IMR-90 (cell line): ENCODE measurements at regions not wholly inside any gene's neighbourhood (a gene's known extent, or its start where the extent isn't known, plus 50 kb on each side); places are given as distances from the start of the nearest gene placed in this dataset.

Experiments used
- ATAC-seq: fragments of 200-7000 bp; cut with Tn5 transposase; 2 replicates; pipeline ENCODE4 v1.9.1; 2020; ENCODE audit warnings: low read depth, mild to moderate bottlenecking, moderate library complexity
- BruUV-seq: library from RNA; stranded (reverse); fragments of 400-500 nt; replicated peaks from 2 replicates; lab custom pipeline; 2021; lab: Mats Ljungman, UMichigan
- CTCF ChIA-PET: fragments of 300-600 bp; formaldehyde crosslinking; extraction: SDS; loops from one replicate; lab custom pipeline; 2021; ENCODE audit warnings: antibody characterized with exemption; lab: Yijun Ruan, JAX
- POLR2A ChIA-PET: fragments of 300-600 bp; sonication (Branson Sonifier 250); formaldehyde crosslinking; loops from one replicate; lab custom pipeline; 2022; ENCODE audit warnings: antibody characterized with exemption; ENCODE audit not compliant: unreplicated experiment; lab: Charles Lee
- DNase-seq: peaks from one replicate; pipeline ENCODE4 v3.0.0; 2013
- H2AFZ ChIP-seq: replicated peaks from 2 replicates; pipeline ENCODE3; 2013; ENCODE audit warnings: low read length, mild to moderate bottlenecking; ENCODE audit not compliant: poor library complexity
- H2AK5ac ChIP-seq: 2 replicates; pipeline ENCODE4 v1.6.1; 2013; ENCODE audit warnings: low read depth, low read length, inconsistent platforms
- H2AK9ac ChIP-seq: replicated peaks from 2 replicates; pipeline ENCODE3; 2013; ENCODE audit warnings: mild to moderate bottlenecking, low read depth, low read length, moderate library complexity; ENCODE audit not compliant: poor library complexity
- H2BK120ac ChIP-seq: 2 replicates; pipeline ENCODE4 v1.6.1; 2013; ENCODE audit warnings: low read depth, low read length, inconsistent platforms
- H2BK15ac ChIP-seq: 3 replicates; pipeline ENCODE4 v1.6.1; 2013; ENCODE audit warnings: low read depth, low read length, inconsistent platforms
- H2BK20ac ChIP-seq: 2 replicates; pipeline ENCODE4 v1.6.1; 2013; ENCODE audit warnings: low read depth, mild to moderate bottlenecking, inconsistent platforms, low read length, moderate library complexity
- H2BK5ac ChIP-seq: 2 replicates; pipeline ENCODE4 v1.6.1; 2013; ENCODE audit warnings: mild to moderate bottlenecking, low read depth, low read length, inconsistent platforms; ENCODE audit not compliant: poor library complexity, severe bottlenecking
- H3K14ac ChIP-seq: replicated peaks from 2 replicates; pipeline ENCODE4 v1.6.1; 2013; ENCODE audit warnings: low read depth, low read length, inconsistent platforms
- H3K18ac ChIP-seq: 2 replicates; pipeline ENCODE4 v1.6.1; 2013; ENCODE audit warnings: low read depth, low read length, control low read depth
- H3K23ac ChIP-seq: 2 replicates; pipeline ENCODE4 v1.6.1; 2013; ENCODE audit warnings: low read depth, low read length, inconsistent platforms
- H3K27ac ChIP-seq: 2 replicates; pipeline ENCODE4 v1.5.1; 2013; ENCODE audit warnings: mild to moderate bottlenecking, control low read depth, low read length; ENCODE audit not compliant: insufficient read depth
- H3K27me3 ChIP-seq: 2 replicates; pipeline ENCODE4 v1.6.1; 2013; ENCODE audit warnings: low read length; ENCODE audit not compliant: control insufficient read depth, insufficient read depth
- H3K36me3 ChIP-seq: 2 replicates; pipeline ENCODE4 v1.6.1; 2013; ENCODE audit warnings: low read length, mixed read lengths; ENCODE audit not compliant: control insufficient read depth, insufficient read depth
- H3K4ac ChIP-seq: 2 replicates; pipeline ENCODE4 v1.6.1; 2013; ENCODE audit warnings: low read depth, low read length, inconsistent platforms
- H3K4me1 ChIP-seq: 2 replicates; pipeline ENCODE4 v1.6.1; 2013; ENCODE audit warnings: low read length, mixed read lengths; ENCODE audit not compliant: control insufficient read depth, insufficient read depth
- H3K4me2 ChIP-seq: 2 replicates; pipeline ENCODE4 v1.6.1; 2013; ENCODE audit warnings: low read depth, mild to moderate bottlenecking, control low read depth, low read length, moderate library complexity
- H3K4me3 ChIP-seq: 2 replicates; pipeline ENCODE4 v1.5.1; 2013; ENCODE audit warnings: low read depth, mild to moderate bottlenecking, control low read depth, low read length, moderate library complexity; ENCODE audit not compliant: insufficient read depth
- H3K56ac ChIP-seq: 2 replicates; pipeline ENCODE4 v1.6.1; 2013; ENCODE audit warnings: low read length, inconsistent platforms; ENCODE audit not compliant: insufficient read depth; ENCODE audit errors: extremely low read depth
- H3K79me1 ChIP-seq, 2 experiments: 2 replicates each; pipeline ENCODE4 v1.6.1; 2013; ENCODE audit warnings: low read length in 2 of 2, inconsistent platforms in 1 of 2, low read depth in 1 of 2
- H3K9ac ChIP-seq: 2 replicates; pipeline ENCODE4 v1.6.1; 2013; ENCODE audit warnings: low read depth, low read length, control low read depth
- H3K9me1 ChIP-seq: 2 replicates; pipeline ENCODE4 v1.6.1; 2013; ENCODE audit warnings: low read length, inconsistent platforms; ENCODE audit not compliant: insufficient read depth
- H3K9me3 ChIP-seq: 2 replicates; pipeline ENCODE4 v1.6.1; 2013; ENCODE audit warnings: low read length; ENCODE audit not compliant: control insufficient read depth, insufficient read depth
- H4K20me1 ChIP-seq: 2 replicates; pipeline ENCODE4 v1.6.1; 2013; ENCODE audit warnings: low read length, inconsistent platforms; ENCODE audit not compliant: insufficient read depth
- H4K5ac ChIP-seq: 2 replicates; pipeline ENCODE4 v1.6.1; 2013; ENCODE audit warnings: mild to moderate bottlenecking, low read depth, low read length, control low read depth
- H4K8ac ChIP-seq, 2 experiments: 2 replicates each; pipeline ENCODE4 v1.6.1; 2013; ENCODE audit warnings: low read depth in 2 of 2, low read length in 2 of 2, control low read depth in 1 of 2, inconsistent platforms in 1 of 2
- H4K91ac ChIP-seq: 2 replicates; pipeline ENCODE4 v1.6.1; 2013; ENCODE audit warnings: low read depth, low read length, inconsistent platforms; ENCODE audit not compliant: insufficient read depth
- CEBPB ChIP-seq: IDR thresholded peaks from 2 replicates; pipeline ENCODE4 v1.6.1; 2012; ENCODE audit warnings: low read depth, low read length, improper control_type of control experiment
- CHD1 ChIP-seq: IDR thresholded peaks from 2 replicates; pipeline ENCODE4 v1.6.1; 2012; ENCODE audit warnings: low read depth, low read length, improper control_type of control experiment
- CTCF ChIP-seq: conservative IDR thresholded peaks from 2 replicates; pipeline ENCODE4 v1.5.1; 2012; ENCODE audit warnings: mild to moderate bottlenecking, low read depth, low read length, improper control_type of control experiment
- ELK1 ChIP-seq: fragments of 150-350 bp; IDR thresholded peaks from 2 replicates; pipeline ENCODE4 v1.6.1; 2016; ENCODE audit warnings: low read depth, mild to moderate bottlenecking, low read length, moderate library complexity, borderline replicate concordance
- FOS ChIP-seq: fragments of 150-350 bp; IDR thresholded peaks from 2 replicates; pipeline ENCODE4 v1.6.1; 2016; ENCODE audit warnings: low read depth, low read length
- MAFK ChIP-seq: IDR thresholded peaks from 2 replicates; pipeline ENCODE4 v1.6.1; 2012; ENCODE audit warnings: low read depth, low read length, improper control_type of control experiment
- MAZ ChIP-seq: IDR thresholded peaks from 2 replicates; pipeline ENCODE4 v1.6.1; 2012; ENCODE audit warnings: low read depth, mild to moderate bottlenecking, low read length, improper control_type of control experiment, moderate library complexity, borderline replicate concordance
- MXI1 ChIP-seq: IDR thresholded peaks from 2 replicates; pipeline ENCODE4 v1.6.1; 2012; ENCODE audit warnings: low read depth, mild to moderate bottlenecking, low read length, moderate library complexity, borderline replicate concordance
- NFE2L2 ChIP-seq: fragments of 150-350 bp; IDR thresholded peaks from 2 replicates; pipeline ENCODE4 v1.6.1; 2016; ENCODE audit warnings: low read depth, mild to moderate bottlenecking, low read length
- RAD21 ChIP-seq: IDR thresholded peaks from 2 replicates; pipeline ENCODE4 v1.6.1; 2012; ENCODE audit warnings: low read length, improper control_type of control experiment
- RFX5 ChIP-seq: IDR thresholded peaks from 2 replicates; pipeline ENCODE4 v1.8.0; 2012; ENCODE audit warnings: low read depth, mild to moderate bottlenecking, low read length, moderate library complexity
- SMC3 ChIP-seq: fragments of 150-350 bp; IDR thresholded peaks from 2 replicates; pipeline ENCODE4 v1.6.1; 2016; ENCODE audit warnings: low read depth, mild to moderate bottlenecking, antibody characterized with exemption, low read length, moderate library complexity
- USF2 ChIP-seq: fragments of 150-350 bp; IDR thresholded peaks from 2 replicates; pipeline ENCODE4 v1.6.1; 2017; ENCODE audit warnings: mild to moderate bottlenecking, antibody characterized with exemption, low read length, low read depth
- WGBS, 2 experiments: methylation state at CpG; one replicate each; pipeline versions ENCODE4 v1.1.5 to v1.1.7; 2013; ENCODE audit warnings: missing lambda C conversion rate in 2 of 2; ENCODE audit not compliant: insufficient read length in 1 of 2; ENCODE audit errors: extremely low coverage in 2 of 2; 5-methylcytosine and 5-hydroxymethylcytosine counted together
- dilution Hi-C: fragments of 300-500 bp; cut with HindIII; formaldehyde crosslinking; loops from one replicate; pipeline ENCODE4 v1.14.3; 2018; ENCODE audit warnings: low sequenced_read_pairs; ENCODE audit not compliant: unreplicated experiment
- in situ Hi-C: fragments of 300-500 bp; cut with MboI; formaldehyde crosslinking; loops from 3 replicates; pipeline ENCODE4 v1.14.3; 2019; ENCODE audit warnings: low sequenced_read_pairs, inconsistent platforms, mixed read lengths
- intact Hi-C: fragments of 100-400 bp; cut with micrococcal nuclease; formaldehyde crosslinking; loops from 2 replicates; pipeline ENCODE4 v1.10.0; 2022

- H3K18ac ChIP-seq: no peak overlapping the region
Measured at GRCh38 chr2:191754103-191754502, 76.2 kb downstream of the NABP1 start.

More at GRCh38 chr2:191754103-191754502, 76.2 kb downstream of the NABP1 start:
- Histone ChIP-seq H3K4ac (no peak overlapping the region), H3K27ac (no peak overlapping the region), H3K79me1 (no peaks in the 10 kb centered on the region), H3K9me3 (no peaks in the 10 kb centered on the region), H4K8ac (no peak overlapping the region), H3K9ac (no peak overlapping the region), H4K91ac (no peak overlapping the region), H3K4me3 (no peak overlapping the region), H2BK20ac (no peak overlapping the region), H3K23ac (no peak overlapping the region), H4K20me1 (no peaks in the 10 kb centered on the region), H3K56ac (no peak overlapping the region), H3K27me3 (peaks cover 19% of the 10 kb centered on the region), H3K9me1 (no peaks in the 10 kb centered on the region), H3K14ac (no peak overlapping the region), H2BK15ac (no peak overlapping the region), H2BK5ac (no peak overlapping the region), H4K5ac (no peak overlapping the region), H2BK120ac (no peak overlapping the region), H2AK9ac (no peak overlapping the region), H2AFZ (no peak overlapping the region), H2AK5ac (no peak overlapping the region), H3K36me3 (no peaks in the 10 kb centered on the region), H3K4me1 (no peaks in the 10 kb centered on the region), H3K4me2 (no peak overlapping the region)
- intact Hi-C loops (no loop called here), in situ Hi-C loops (no loop called here), dilution Hi-C loops (no loop called here)
- ATAC-seq: no peak
- TF ChIP-seq SMC3: no peak
- no peak for TF ChIP-seq MAFK
- no peak for TF ChIP-seq CHD1
- TF ChIP-seq RAD21: no peak
- TF ChIP-seq USF2: no peak
- no peak for TF ChIP-seq RFX5
- no peak for TF ChIP-seq CEBPB
- TF ChIP-seq ELK1: no peak
- no peak for TF ChIP-seq CTCF
- no peak for TF ChIP-seq FOS
- no peak for TF ChIP-seq NFE2L2
- no peak for TF ChIP-seq MAZ
- TF ChIP-seq MXI1: no peak
- no TSS peak for BruUV-seq
- WGBS, 2 experiments: 83% methylated on average over 3 of the region's 3 CpGs; no CpG with 5 or more reads in 1 of the 2 experiments
- ChIA-PET CTCF (no interaction called here), POLR2A (no interaction called here)
- no peak for DNase-seq
